Endothelial cell of umbilical vein (primary cell): ENCODE measurements at regions not wholly inside any gene's neighbourhood (a gene's known extent, or its start where the extent isn't known, plus 50 kb on each side); places are given as distances from the start of the nearest gene placed in this dataset.

ENCODE experiments used
- BruUV-seq: library from RNA; stranded (reverse); fragments of 400-500 nt; replicated peaks from 2 replicates; lab custom pipeline; 2021; lab: Mats Ljungman, UMichigan
- CTCF ChIA-PET: fragments of 300-600, 350-600 bp; sonication (Branson Sonifier 250); formaldehyde crosslinking; loops from one replicate; lab custom pipeline; 2021; ENCODE audit warnings: antibody characterized with exemption, inconsistent platforms; lab: Charles Lee
- POLR2A ChIA-PET: fragments of 300-600, 350-600 bp; sonication (Branson Sonifier 250); formaldehyde crosslinking; loops from one replicate; lab custom pipeline; 2021; ENCODE audit warnings: antibody characterized with exemption, inconsistent platforms; lab: Charles Lee
- DNase-seq: peaks from one replicate; pipeline ENCODE4 v3.0.0-alpha.2; 2011; ENCODE audit warnings: low read depth, low spot score
- FAIRE-seq: peaks from 2 replicates; lab custom pipeline; 2011; peaks lifted over from hg19 to GRCh38; lab: Jason Lieb, UNC
- H2AFZ ChIP-seq: 2 replicates; pipeline ENCODE4 v1.6.0; 2012; ENCODE audit warnings: low read depth, low read length, control low read depth, inconsistent platforms
- H3K27ac ChIP-seq: 2 replicates; pipeline ENCODE4 v1.5.1; 2011; ENCODE audit warnings: low read depth, mild to moderate bottlenecking, control low read depth, low read length, moderate library complexity; ENCODE audit not compliant: insufficient read depth
- H3K27me3 ChIP-seq, 2 experiments: 2 replicates each; pipeline versions ENCODE4 v1.6.0 to v1.6.1; 2011; ENCODE audit warnings: low read length in 2 of 2, mixed read lengths in 1 of 2; ENCODE audit not compliant: control insufficient read depth in 2 of 2, insufficient read depth in 2 of 2
- H3K36me3 ChIP-seq, 2 experiments: 2 replicates in 1 of 2; 3 replicates in 1 of 2; pipeline ENCODE4 v1.5.1; 2011; ENCODE audit warnings: low read length in 2 of 2, mild to moderate bottlenecking in 1 of 2, moderate library complexity in 1 of 2; ENCODE audit not compliant: control insufficient read depth in 2 of 2, insufficient read depth in 2 of 2; ENCODE audit errors: extremely low read depth in 1 of 2
- H3K4me1 ChIP-seq: 3 replicates; pipeline ENCODE4 v1.5.1; 2011; ENCODE audit warnings: mild to moderate bottlenecking, low read length; ENCODE audit not compliant: control insufficient read depth, insufficient read depth; ENCODE audit errors: extremely low read depth
- H3K4me2 ChIP-seq: 2 replicates; pipeline ENCODE4 v1.6.1; 2011; ENCODE audit warnings: low read length, control low read depth, mixed read lengths; ENCODE audit not compliant: insufficient read depth
- H3K4me3 ChIP-seq, 3 experiments: fragments of 200-600 bp in 1 of 3; sonication (generic), shearing (Covaris generic) in 1 of 3; replicated peaks in 1 of 3; 2 replicates each; pipeline ENCODE4 v1.5.1; 2011 to 2016; ENCODE audit warnings: control low read depth in 3 of 3, low read length in 3 of 3, mild to moderate bottlenecking in 2 of 3, inconsistent platforms in 1 of 3, low read depth in 1 of 3, moderate library complexity in 1 of 3; ENCODE audit not compliant: insufficient read depth in 1 of 3
- H3K79me2 ChIP-seq: 2 replicates; pipeline ENCODE4 v1.6.0; 2012; ENCODE audit warnings: low read length, inconsistent platforms; ENCODE audit not compliant: control insufficient read depth, insufficient read depth
- H3K9ac ChIP-seq: replicated peaks from 2 replicates; pipeline ENCODE3; 2011; ENCODE audit warnings: low read length, control low read depth; ENCODE audit not compliant: insufficient read depth; ENCODE audit errors: extremely low read depth
- H3K9me1 ChIP-seq: replicated peaks from 3 replicates; pipeline ENCODE4 v1.6.0; 2011; ENCODE audit warnings: mild to moderate bottlenecking, low read length; ENCODE audit not compliant: control insufficient read depth, insufficient read depth; ENCODE audit errors: extremely low read depth
- H3K9me3 ChIP-seq: replicated peaks from 2 replicates; pipeline ENCODE4 v1.5.1; 2012; ENCODE audit warnings: low read length, inconsistent platforms; ENCODE audit not compliant: control insufficient read depth, insufficient read depth
- H4K20me1 ChIP-seq: replicated peaks from 2 replicates; pipeline ENCODE3; 2011; ENCODE audit warnings: mild to moderate bottlenecking, low read length; ENCODE audit not compliant: control insufficient read depth, insufficient read depth; ENCODE audit errors: extremely low read depth
- EZH2 ChIP-seq: IDR thresholded peaks from 2 replicates; pipeline ENCODE4 v1.6.1; 2012; ENCODE audit warnings: borderline replicate concordance, low read depth, mild to moderate bottlenecking, moderate library complexity, low read length, inconsistent platforms; ENCODE audit not compliant: severe bottlenecking
- FOS ChIP-seq: IDR thresholded peaks from 2 replicates; pipeline ENCODE4 v1.6.1; 2011; ENCODE audit warnings: mild to moderate bottlenecking, low read length, moderate library complexity, borderline replicate concordance; ENCODE audit not compliant: insufficient read depth
- GATA2 ChIP-seq: IDR thresholded peaks from 2 replicates; pipeline ENCODE4 v1.7.0; 2011; ENCODE audit warnings: low read depth, mild to moderate bottlenecking, moderate library complexity, mixed read lengths, low read length; ENCODE audit not compliant: insufficient read length, insufficient read depth
- JUN ChIP-seq: IDR thresholded peaks from 2 replicates; pipeline ENCODE4 v1.6.1; 2011; ENCODE audit warnings: borderline replicate concordance, low read depth; ENCODE audit not compliant: insufficient read length, insufficient read depth
- MAX ChIP-seq: IDR thresholded peaks from 2 replicates; pipeline ENCODE4 v1.6.1; 2011; ENCODE audit not compliant: insufficient read depth, insufficient read length
- MYC ChIP-seq: IDR thresholded peaks from one replicate; pipeline ENCODE4 v1.6.1; 2011; ENCODE audit warnings: mild to moderate bottlenecking, low read depth, low read length
- POLR2A ChIP-seq: IDR thresholded peaks from 2 replicates; pipeline ENCODE4 v1.6.1; 2012; ENCODE audit warnings: low read depth, mild to moderate bottlenecking, control low read depth, low read length
- POLR2AphosphoS5 ChIP-seq: IDR thresholded peaks from 2 replicates; pipeline ENCODE4 v1.6.1; 2012; ENCODE audit warnings: low read depth, mild to moderate bottlenecking, control low read depth, low read length, moderate library complexity; ENCODE audit not compliant: insufficient read depth
- dilution Hi-C: fragments of 300-500 bp; cut with MboI; formaldehyde crosslinking; loops from one replicate; pipeline ENCODE4 v1.15.0; 2019; ENCODE audit warnings: low sequenced_read_pairs; ENCODE audit not compliant: extremely low pct_ligation_motif_present
- intact Hi-C: fragments of 100-400 bp; cut with micrococcal nuclease; formaldehyde crosslinking; loops from one replicate; pipeline ENCODE4 v1.10.0; 2022
- TF ChIP-seq, protein P1 (sequence below), 2 donors: IDR thresholded peaks; 1 replicate in 1 of 2; 2 replicates in 1 of 2; pipeline ENCODE4 v1.5.1; 2011; ENCODE audit warnings: low read length in 2 of 2, mild to moderate bottlenecking in 2 of 2, moderate library complexity in 2 of 2, control low read depth in 1 of 2, inconsistent platforms in 1 of 2, low read depth in 1 of 2; ENCODE audit not compliant: insufficient read depth in 1 of 2; ENCODE audit errors: extremely low read depth in 1 of 2

- Histone ChIP-seq H2AFZ (no peak overlapping the region), H3K9ac (no peak overlapping the region), H3K27ac (no peak overlapping the region), H3K27me3 (peaks cover 21 to 24% of the 10 kb centered on the region in 2 experiments), H3K4me2 (no peak overlapping the region), H3K4me3 (no peak overlapping the region), H3K9me1 (no peaks in the 10 kb centered on the region), H3K4me1 (peaks cover 11% of the 10 kb centered on the region), H4K20me1 (no peaks in the 10 kb centered on the region), H3K36me3 (no peaks in the 10 kb centered on the region), H3K79me2 (no peaks in the 10 kb centered on the region), H3K9me3 (no peaks in the 10 kb centered on the region)
- no peak for TF ChIP-seq MAX
- no peak for TF ChIP-seq POLR2AphosphoS5
- no peak for TF ChIP-seq FOS
- no peak for TF ChIP-seq JUN
- TF ChIP-seq MYC = no peak
- no TSS peak for BruUV-seq
- intact Hi-C loops (no loop called here), dilution Hi-C loops (no loop called here)
- no peak for DNase-seq
- ChIA-PET POLR2A (no interaction called here), CTCF (interaction anchor here (1.3 to 1.5 kb wide), 2 partner anchors 10 to 18 kb away, joined by 4 read pairs; no protein-coding TSS in a partner anchor)
- no peak for FAIRE-seq
Observed at GRCh38 chr3:128563439-128563838, 70.4 kb upstream of the GATA2 start.

DNA sequence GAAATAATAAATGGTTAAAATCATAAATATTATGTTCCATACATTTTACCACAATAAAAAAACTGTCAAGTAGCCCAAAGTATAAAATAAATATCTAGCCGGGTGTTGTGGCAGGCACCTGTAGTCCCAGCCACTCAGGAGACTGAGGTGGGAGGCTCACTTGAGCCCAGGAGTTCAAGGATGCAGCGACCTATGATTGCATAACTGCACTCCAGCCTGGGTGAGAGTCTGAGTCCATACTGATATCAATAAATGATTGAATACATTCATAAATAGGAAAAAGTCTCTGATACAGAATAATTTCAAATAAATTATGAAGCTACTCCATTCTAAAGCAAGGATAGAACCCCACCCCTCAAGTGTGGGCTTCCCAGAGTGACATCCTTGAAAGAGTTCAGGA is 68.5 kb upstream of the GATA2 start:
- no peaks in the 10 kb centered on the region for H3K9me1 ChIP-seq
- no peaks in the 10 kb centered on the region for H3K36me3 ChIP-seq
- H3K4me1 ChIP-seq = peaks cover 15% of the 10 kb centered on the region
- H3K79me2 ChIP-seq = no peaks in the 10 kb centered on the region
- no TSS peak for BruUV-seq
- no peaks in the 10 kb centered on the region for H3K9me3 ChIP-seq
- TF ChIP-seq POLR2A (no peak), GATA2 (no peak), MYC (no peak), EZH2 (no peak), POLR2AphosphoS5 (no peak), FOS (no peak), JUN (no peak), MAX (no peak)
- TF ChIP-seq, protein P1, sequence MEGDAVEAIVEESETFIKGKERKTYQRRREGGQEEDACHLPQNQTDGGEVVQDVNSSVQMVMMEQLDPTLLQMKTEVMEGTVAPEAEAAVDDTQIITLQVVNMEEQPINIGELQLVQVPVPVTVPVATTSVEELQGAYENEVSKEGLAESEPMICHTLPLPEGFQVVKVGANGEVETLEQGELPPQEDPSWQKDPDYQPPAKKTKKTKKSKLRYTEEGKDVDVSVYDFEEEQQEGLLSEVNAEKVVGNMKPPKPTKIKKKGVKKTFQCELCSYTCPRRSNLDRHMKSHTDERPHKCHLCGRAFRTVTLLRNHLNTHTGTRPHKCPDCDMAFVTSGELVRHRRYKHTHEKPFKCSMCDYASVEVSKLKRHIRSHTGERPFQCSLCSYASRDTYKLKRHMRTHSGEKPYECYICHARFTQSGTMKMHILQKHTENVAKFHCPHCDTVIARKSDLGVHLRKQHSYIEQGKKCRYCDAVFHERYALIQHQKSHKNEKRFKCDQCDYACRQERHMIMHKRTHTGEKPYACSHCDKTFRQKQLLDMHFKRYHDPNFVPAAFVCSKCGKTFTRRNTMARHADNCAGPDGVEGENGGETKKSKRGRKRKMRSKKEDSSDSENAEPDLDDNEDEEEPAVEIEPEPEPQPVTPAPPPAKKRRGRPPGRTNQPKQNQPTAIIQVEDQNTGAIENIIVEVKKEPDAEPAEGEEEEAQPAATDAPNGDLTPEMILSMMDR (IDR thresholded peaks at IDR 0.05; ENCODE audit: extremely low read depth in 1 of 2, insufficient read depth in 1 of 2, low read depth in 1 of 2, low read length in 2 of 2) = no peak
- intact Hi-C loops = no loop called here
- peaks cover 21 to 24% of the 10 kb centered on the region in 2 experiments for H3K27me3 ChIP-seq
- H3K27ac ChIP-seq = no peak overlapping the region
- ChIA-PET CTCF (interaction anchor here (0.9 to 1.8 kb wide), 3 partner anchors 11 to 55 kb away, joined by 3 to 12 read pairs (median 4); no protein-coding TSS in a partner anchor), POLR2A (no interaction called here)
- H2AFZ ChIP-seq = no peak overlapping the region
- dilution Hi-C loops = no loop called here
- no peak overlapping the region for H3K4me2 ChIP-seq
- DNase-seq (no peak), FAIRE-seq (no peak)
- no peaks in the 10 kb centered on the region for H4K20me1 ChIP-seq
- no peak overlapping the region for H3K9ac ChIP-seq
- H3K4me3 ChIP-seq = no peak overlapping the region
